GM18499 (cell line): ENCODE measurements at regions not wholly inside any gene's neighbourhood (a gene's known extent, or its start where the extent isn't known, plus 50 kb on each side); places are given as distances from the start of the nearest gene placed in this dataset.

ENCODE experiments used
- ATAC-seq: cut with Tn5 transposase; IDR thresholded peaks from one replicate; pipeline ENCODE4 v1.9.1; 2021; ENCODE audit warnings: moderate number of reproducible peaks; ENCODE audit not compliant: insufficient read depth, unreplicated experiment

- no peak for ATAC-seq
These were observed 152.6 kb upstream of the MYCN start for GRCh38 chr2:15787535-15788454.

GRCh38 chr2:15788455-15788829, 151.9 kb upstream of the MYCN start:
- ATAC-seq: no peak

GRCh38 chr2:15788830-15789229, 151.5 kb upstream of the MYCN start:
- ATAC-seq: no peak

- ATAC-seq: no peak
These were observed 150.8 kb upstream of the MYCN start for GRCh38 chr2:15789381-15790062.

- ATAC-seq: no peak
These were observed 150.0 kb upstream of the MYCN start for GRCh38 chr2:15790326-15790725.

- ATAC-seq: no peak
These were observed 149.5 kb upstream of the MYCN start for GRCh38 chr2:15790838-15791237.

- no peak for ATAC-seq
These were observed 149.1 kb upstream of the MYCN start for GRCh38 chr2:15791294-15791693.

- no peak for ATAC-seq
These were observed 148.0 kb upstream of the MYCN start for GRCh38 chr2:15792331-15792730.

GRCh38 chr2:15793078-15793913, 147.1 kb upstream of the MYCN start:
- ATAC-seq: no peak

GRCh38 chr2:15793978-15794377, 146.4 kb upstream of the MYCN start:
- no peak for ATAC-seq

- ATAC-seq: no peak
These were observed 145.7 kb upstream of the MYCN start for GRCh38 chr2:15794608-15795134.

GRCh38 chr2:15795426-15795825, 144.9 kb upstream of the MYCN start:
- no peak for ATAC-seq

GRCh38 chr2:15796167-15796942, 144.0 kb upstream of the MYCN start:
- no peak for ATAC-seq

- ATAC-seq: no peak
These were observed 143.0 kb upstream of the MYCN start for GRCh38 chr2:15797231-15797938.

GRCh38 chr2:15797939-15798281, 142.4 kb upstream of the MYCN start:
- no peak for ATAC-seq

- no peak for ATAC-seq
These were observed 141.5 kb upstream of the MYCN start for GRCh38 chr2:15798701-15799431.

- ATAC-seq: peak; percentile 68
These were observed 140.9 kb upstream of the MYCN start for GRCh38 chr2:15799432-15799827.

GRCh38 chr2:15800495-15801329, 139.6 kb upstream of the MYCN start:
- ATAC-seq: no peak
